ENCODE measurements at regions not wholly inside any gene's neighbourhood (a gene's known extent, or its start where the extent isn't known, plus 50 kb on each side); places are given as distances from the start of the nearest gene placed in this dataset.

- DNase-seq = no peak
Measured at GRCh38 chr9:88936132-88936531, 55.1 kb upstream of the S1PR3 start.

- DNase-seq = no peak
Measured at GRCh38 chr9:88936668-88937067, 54.6 kb upstream of the S1PR3 start.

- no peak for DNase-seq
Measured at GRCh38 chr9:88937248-88937647, 54.0 kb upstream of the S1PR3 start.

GRCh38 chr9:88938189-88938588 lies 53.1 kb upstream of the S1PR3 start:
- no peak for DNase-seq

Measured in right hindlimb (tissue), 1 donor.